GM19239 (cell line): ENCODE measurements at regions not wholly inside any gene's neighbourhood (a gene's known extent, or its start where the extent isn't known, plus 50 kb on each side); places are given as distances from the start of the nearest gene placed in this dataset.

Experiments
- DNase-seq: peaks from one replicate; pipeline ENCODE4 v3.0.0; 2011; ENCODE audit warnings: low spot score; ENCODE audit not compliant: insufficient read length
- FAIRE-seq: peaks from 2 replicates; lab custom pipeline; 2011; peaks lifted over from hg19 to GRCh38; lab: Jason Lieb, UNC

DNA sequence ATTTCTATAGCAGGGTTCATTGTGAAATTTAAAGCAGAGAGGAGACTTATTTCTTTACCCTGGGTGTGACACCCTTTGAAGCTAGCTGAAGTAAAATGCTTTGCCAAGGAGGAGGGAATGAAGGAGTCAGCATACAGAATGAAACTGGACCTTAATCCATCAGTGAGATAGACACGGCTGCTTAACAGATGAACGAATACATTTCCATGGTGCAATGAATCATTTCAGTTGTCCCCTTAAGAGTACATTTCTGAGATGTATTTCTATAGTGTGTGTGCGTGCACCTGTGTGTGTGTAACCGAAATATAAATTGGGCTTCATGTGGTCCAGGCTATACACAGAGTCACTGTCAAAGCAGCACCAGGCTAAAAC, 73.8 kb upstream of the CD93 start:
- FAIRE-seq (no peak), DNase-seq (no peak)

- DNase-seq (no peak), FAIRE-seq (no peak)
Observed at GRCh38 chr20:23159256-23159946, 73.3 kb upstream of the CD93 start.

DNA sequence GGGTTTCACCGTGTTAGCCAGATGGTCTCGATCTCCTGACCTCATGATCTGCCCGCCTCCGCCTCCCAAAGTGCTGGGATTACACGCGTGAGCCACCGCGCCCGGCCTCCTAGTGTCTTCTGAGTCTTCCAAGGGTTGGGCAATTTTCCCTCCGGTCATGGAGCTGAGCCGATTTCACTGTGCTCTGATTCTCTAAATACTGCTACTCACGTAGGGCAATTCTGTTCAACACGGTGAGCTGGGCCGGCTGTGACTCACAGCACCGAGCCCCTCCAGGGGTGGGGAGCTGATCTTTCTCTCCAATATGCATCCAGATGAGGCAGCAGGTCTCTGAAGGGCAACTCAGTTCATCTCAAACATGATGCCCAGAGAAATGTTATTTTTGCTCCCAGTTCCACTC, 71.6 kb upstream of the CD93 start:
- no peak for DNase-seq
- FAIRE-seq, result no peak

- FAIRE-seq (no peak), DNase-seq (no peak)
Observed at GRCh38 chr20:23156842-23157423, 70.8 kb upstream of the CD93 start.

DNA sequence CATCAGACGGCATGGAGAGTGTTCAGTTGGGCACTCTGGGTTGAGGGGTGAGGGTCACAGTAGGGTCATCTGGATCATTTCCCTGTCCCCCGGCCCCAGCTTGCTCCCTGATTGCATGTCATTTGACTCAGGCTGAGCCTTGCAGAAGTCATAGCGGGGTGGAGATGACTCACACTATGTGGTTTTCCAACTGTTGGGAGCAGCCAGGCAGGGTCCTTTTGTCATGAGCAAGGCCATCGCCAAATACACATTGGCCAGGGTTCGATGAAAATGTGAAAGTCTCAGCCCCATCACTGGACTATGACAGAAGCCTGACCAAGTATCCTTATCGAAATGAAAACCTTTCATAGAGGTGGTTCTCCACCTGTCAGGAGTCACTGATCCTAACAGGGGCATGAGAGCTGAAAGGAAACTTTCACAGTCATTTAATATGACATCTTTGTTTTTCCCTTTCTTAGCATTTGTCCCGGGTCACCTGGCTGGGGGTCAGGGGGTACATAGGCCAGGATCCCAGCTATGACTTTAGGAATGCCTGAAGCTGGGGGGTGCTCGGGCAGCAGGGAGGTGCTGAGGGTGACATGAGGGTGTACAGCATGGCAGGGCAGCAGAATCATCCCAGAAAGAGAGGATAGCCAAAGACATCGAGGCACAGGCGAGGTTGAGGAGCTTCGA, 70.2 kb upstream of the CD93 start:
- FAIRE-seq (no peak), DNase-seq (no peak)

DNA sequence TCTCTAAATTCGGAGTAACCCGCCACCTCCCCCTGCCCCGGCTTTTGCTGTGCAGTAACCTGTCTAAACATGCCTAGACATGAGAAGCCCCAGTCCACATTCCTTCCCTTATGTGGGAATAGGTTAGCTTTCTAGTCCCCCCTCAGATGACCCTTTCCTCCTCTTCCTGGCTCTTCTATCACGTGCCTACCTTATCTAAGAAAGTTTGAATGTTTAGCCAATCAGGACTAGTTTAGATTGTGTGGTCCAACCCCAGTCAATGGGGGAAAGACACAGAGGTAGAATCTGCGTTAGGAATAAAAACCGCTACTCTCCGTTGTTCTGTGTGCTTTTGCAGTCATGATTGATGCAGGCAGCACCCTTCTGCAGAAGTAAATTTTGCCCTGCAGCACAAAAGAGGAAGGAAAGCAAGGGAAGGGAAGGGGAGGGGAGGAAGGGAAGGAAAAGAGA, 69.0 kb upstream of the CD93 start:
- FAIRE-seq, result no peak
- DNase-seq, result no peak

DNA sequence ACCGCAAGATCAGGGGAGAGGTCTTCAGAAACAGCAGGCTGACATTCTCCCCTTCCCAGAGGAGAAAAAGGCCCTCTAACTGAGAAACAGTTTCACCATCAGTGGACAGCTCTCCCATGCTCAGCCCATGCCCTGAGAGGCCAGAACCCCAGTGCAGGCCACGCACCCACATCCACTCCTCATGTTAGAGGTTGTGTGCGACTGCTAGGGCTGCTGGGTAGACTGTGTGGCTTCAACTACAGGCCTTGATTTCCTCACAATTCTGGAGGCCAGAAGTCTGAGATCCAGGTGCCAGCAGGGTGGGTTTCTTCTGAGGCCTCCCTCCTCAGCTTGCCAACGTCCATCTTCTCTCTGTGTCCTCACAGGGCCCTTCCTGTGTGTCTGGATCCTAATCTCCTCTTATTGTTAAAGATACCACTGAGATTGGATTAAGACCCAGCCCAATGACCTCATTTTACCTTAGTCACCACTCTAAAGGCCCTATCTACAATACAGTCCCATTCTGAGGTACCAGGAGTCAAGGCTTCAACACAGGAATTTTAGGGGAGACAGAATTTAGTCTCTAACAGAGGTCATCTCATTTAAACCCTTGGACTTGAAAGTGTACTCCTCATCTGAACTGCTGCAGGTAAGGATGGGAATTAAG, 67.7 kb upstream of the CD93 start:
- DNase-seq, result no peak
- no peak for FAIRE-seq

- FAIRE-seq, result no peak
- no peak for DNase-seq
Observed at GRCh38 chr20:23152902-23153301, 66.8 kb upstream of the CD93 start.

GRCh38 chr20:23152308-23152892, 66.3 kb upstream of the CD93 start:
- no peak for FAIRE-seq

DNA sequence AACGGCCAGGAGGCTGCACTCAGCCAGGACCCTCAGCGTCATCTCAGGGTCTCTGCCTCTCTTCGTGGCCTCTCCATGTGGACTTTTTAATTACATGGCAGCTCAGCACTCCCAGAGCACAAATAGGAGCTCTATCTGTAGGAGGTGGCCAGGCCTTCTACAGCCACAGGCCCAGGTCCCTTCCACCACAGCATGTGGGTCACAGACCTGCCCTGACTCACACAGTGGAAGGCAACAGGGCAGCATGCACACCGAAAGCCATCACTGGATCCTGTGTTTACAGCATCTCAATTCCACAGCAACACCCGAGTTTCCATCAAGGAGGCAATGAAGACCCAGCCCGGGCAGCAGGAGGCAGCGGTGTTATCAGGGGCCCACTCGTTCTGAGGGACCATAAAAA, 65.8 kb upstream of the CD93 start:
- no peak for FAIRE-seq
- no peak for DNase-seq

More at GRCh38 chr20:23152308-23152892, 66.3 kb upstream of the CD93 start:
- DNase-seq, result no peak

GRCh38 chr20:23151008-23151703, 65.0 kb upstream of the CD93 start:
- DNase-seq (no peak), FAIRE-seq (no peak)

DNA sequence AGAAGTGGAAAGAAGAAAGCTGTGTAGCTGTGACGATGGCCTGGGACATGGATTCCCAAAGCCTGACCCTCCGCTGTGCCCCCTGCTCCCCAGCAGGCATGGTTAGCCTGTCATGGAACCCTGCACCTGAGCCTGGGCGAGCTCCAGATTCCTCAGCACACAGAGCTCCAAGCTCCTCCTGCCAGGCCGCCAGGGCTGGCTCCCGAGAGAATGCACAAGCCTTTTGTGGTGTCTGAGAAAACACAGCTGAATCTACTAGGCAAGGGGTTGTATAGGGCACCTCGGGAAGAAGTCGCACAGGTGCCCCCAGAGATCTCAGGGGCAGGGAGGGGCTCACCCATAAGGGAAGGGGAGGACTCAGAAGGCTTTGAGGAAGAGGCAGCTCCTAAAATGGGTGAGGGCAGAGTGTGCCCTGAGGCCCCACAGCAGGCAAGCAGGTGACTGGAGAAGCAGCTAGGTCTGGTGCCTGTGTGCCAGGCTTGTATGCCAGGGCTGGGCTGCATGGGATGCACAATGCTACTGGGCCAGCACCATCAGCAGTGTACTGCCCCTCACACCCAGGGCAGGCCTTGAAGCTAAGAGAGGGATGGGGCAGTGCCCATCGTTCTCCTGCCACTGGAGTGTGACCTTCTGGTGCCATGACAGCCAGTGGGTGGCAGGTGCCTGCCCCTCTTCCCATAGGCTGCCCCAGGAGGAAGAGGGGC, 64.3 kb upstream of the CD93 start:
- DNase-seq (no peak), FAIRE-seq (no peak)

DNA sequence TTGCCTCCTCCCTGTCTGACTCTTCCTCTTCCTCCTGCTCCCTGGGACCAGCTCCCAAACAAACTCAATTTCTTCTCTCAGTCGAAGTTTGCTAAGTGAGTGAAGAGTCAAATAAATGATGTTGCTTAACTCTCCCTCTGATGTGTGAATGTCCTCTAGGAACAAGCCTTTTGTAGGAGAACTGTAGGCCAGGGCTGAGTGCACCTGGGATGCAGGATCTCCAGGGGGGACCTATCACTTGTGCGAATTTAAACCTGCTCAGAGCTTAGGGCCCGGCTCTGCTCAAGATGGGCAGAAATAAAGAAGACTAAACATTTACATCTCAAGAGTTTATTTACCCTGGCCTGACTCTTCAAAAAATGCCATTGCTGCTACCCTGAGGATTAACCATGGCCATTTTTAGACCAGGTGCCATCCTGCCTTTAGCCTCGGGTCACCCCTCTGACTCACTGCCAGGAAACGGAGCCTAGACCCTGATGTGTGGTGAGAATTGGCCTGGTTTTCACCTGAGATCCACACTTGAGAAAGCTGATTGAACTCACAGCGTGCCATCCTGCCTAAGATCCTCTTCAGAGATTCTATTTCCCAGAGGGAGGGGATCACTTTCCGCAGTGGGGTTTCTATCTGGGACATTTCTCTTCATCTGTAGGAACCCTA, 63.6 kb upstream of the CD93 start:
- FAIRE-seq, result no peak
- DNase-seq, result no peak

DNA sequence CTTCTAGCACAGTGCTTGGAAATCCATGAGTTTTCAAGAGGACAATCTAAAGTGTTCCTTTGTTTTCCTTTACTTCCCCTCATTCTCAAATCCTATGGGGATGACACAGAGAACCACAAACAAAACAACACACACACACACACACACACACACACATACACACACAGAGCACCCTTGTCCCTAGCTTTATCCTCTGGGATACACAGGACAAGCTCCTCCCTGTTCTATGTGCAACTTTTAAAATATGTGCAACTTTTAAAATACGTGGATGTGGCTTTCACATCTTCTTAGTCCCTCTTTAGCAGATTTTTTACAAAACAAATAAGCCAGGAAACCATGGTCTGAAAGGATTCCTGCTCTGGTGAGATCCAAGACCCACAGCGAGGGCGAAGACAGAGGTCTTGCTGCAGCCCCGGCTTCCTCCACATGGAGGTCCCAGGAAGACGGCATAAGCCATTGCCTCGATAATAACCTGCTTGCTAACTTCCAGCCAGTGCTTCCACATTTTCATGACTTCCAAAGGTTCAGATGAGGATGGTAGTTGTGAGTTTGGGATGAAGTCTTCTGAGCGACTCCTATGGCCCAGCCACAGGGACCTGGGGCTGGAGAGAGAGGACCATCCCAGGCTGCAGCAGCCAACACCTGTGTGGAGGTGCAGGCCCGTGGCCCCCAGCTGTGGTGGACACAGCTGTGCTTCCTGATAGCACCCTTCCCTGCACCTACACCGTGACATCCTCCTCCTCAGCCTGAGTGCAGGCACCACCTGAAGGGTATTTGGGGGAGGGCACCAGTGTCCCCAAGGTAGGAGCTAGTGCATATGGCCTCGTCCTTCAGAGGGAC, 62.8 kb upstream of the CD93 start:
- DNase-seq (no peak), FAIRE-seq (no peak)

DNA sequence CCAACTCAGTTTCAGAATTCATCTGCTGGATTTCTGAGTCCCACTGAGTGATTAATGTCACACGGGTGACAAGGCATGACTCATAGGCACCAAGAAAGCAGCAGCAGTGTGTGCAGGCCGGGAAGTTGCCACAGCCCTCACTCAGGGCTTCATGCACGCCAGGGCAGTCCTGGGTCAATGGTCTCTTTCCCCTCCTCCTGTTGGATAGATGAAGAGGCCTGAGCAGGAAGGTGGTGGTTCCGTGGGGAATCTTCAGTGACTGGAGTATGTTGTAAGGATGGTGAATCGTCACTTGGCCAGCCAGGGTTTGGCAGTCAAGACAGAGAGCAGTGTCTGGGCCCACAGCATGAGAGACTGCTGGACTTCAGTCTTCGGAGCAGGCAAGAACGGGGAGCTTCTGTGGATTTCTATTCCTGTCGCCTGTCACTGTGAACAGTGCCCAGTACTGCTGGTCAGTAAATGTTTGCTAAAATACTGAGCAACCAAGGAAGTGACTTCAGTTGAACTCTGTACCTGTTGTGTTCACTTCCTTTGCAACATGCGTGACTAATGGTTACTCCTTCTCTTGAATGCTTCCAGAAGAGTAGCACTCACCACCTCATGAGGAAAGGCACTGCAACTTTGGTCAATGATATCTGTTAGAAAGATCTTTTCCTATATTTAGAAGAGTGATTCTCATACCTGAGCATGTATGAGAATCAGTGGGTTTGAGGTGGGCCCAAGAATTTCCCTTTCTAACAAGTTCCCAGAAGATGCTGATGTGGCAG, 62.0 kb upstream of the CD93 start:
- FAIRE-seq (no peak), DNase-seq (no peak)

- DNase-seq, result no peak
- no peak for FAIRE-seq
Observed at GRCh38 chr20:23147647-23147963, 61.5 kb upstream of the CD93 start.

DNA sequence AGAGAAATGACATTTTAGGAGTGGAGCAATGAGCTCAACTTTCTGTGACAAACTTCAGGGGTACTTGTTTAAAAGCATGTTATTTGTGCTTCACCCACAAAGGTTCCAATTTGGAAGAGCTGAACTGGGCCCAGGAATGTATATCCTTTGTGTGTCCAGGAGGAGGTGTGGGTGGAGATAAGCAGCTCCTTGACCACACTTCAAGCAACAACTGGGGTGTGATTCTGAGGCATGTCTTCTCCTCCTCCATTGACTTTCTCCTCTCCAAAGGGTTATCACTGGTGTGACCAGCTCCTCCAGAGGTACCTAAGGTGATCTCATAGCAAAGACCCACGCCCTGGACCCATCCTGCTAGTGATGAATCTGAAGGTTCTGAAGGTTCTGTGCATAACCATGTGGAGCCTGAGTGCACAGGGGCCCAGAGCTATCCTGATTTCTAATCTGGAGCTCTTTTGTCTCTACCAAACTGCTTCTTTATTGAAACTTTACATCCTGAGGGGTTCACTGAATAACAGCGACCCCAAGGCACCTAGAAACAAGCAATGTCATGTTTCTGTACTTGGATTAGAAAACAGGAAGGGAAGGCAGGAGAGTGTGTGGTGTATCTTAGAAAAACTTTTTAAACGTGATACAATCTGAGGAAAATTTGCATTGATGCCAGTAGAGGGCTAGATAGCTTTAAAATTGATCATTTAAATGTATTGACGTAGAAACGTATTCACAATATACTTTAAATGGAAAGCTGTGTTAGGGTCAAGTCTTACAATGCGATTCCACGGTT, 60.9 kb upstream of the CD93 start:
- no peak for FAIRE-seq
- no peak for DNase-seq
